ENCODE measurements at regions not wholly inside any gene's neighbourhood (a gene's known extent, or its start where the extent isn't known, plus 50 kb on each side); places are given as distances from the start of the nearest gene placed in this dataset.

DNA sequence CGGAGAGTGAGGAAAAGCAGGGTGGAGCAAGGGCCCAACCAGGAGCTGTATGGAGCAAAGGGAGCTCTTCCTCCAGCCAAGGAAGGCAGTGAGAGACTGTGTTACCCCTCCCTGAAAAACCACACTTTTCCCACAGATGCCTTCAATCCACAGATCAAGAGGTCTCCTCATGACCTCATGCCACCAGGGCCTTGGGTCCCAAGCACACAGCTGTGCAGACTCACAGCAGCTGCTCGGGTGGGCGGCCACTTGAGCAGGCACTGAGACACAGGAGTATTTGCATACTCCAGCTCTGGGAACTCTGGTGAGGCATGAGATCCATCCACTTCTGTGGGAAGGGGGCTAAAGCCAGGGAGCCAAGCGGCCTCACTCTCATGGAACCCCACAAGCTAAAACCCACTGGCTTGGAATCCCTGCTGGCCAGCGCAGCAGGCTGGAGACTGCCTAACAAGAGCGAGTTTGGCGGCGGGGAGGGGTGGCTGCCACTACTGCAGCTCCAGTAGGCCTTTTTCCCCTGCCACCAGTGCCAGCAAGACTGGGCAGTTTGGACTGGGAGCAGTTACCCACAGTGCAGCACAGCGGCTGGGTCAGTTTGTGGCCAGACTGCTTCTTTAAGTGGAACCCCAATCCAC is 880.6 kb upstream of the ARPP21 start:
- Histone ChIP-seq H3K4me1 (no peaks in the 10 kb centered on the region), H3K36me3 (no peaks in the 10 kb centered on the region), H3K27me3 (replicated peaks in 1 of 7) (no peaks in the 10 kb centered on the region), H3K9me3 (peaks cover 0 to 15% (median 0%) of the 10 kb centered on the region in 8 donors), H3K27ac (no peak overlapping the region), H3K4me3 (no peak overlapping the region)
- intact Hi-C loops (cut with DNase I; ENCODE audit: low total_unique reads) = no loop called here
- TF ChIP-seq POLR2A (IDR thresholded peaks at IDR 0.05) (no peak), POLR2AphosphoS5 (IDR thresholded peaks at IDR 0.05) (no peak)
- TF ChIP-seq, protein P1, sequence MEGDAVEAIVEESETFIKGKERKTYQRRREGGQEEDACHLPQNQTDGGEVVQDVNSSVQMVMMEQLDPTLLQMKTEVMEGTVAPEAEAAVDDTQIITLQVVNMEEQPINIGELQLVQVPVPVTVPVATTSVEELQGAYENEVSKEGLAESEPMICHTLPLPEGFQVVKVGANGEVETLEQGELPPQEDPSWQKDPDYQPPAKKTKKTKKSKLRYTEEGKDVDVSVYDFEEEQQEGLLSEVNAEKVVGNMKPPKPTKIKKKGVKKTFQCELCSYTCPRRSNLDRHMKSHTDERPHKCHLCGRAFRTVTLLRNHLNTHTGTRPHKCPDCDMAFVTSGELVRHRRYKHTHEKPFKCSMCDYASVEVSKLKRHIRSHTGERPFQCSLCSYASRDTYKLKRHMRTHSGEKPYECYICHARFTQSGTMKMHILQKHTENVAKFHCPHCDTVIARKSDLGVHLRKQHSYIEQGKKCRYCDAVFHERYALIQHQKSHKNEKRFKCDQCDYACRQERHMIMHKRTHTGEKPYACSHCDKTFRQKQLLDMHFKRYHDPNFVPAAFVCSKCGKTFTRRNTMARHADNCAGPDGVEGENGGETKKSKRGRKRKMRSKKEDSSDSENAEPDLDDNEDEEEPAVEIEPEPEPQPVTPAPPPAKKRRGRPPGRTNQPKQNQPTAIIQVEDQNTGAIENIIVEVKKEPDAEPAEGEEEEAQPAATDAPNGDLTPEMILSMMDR (IDR thresholded peaks at IDR 0.05 in 8 of 11, conservative IDR thresholded peaks at IDR 0.05 in 3 of 11) = no peak
- 77 to 94% (median 90%) methylated on average over 6 to 9 of the region's 9 CpGs for WGBS, 5 donors
- DNase-seq = peak; percentile 65

DNA sequence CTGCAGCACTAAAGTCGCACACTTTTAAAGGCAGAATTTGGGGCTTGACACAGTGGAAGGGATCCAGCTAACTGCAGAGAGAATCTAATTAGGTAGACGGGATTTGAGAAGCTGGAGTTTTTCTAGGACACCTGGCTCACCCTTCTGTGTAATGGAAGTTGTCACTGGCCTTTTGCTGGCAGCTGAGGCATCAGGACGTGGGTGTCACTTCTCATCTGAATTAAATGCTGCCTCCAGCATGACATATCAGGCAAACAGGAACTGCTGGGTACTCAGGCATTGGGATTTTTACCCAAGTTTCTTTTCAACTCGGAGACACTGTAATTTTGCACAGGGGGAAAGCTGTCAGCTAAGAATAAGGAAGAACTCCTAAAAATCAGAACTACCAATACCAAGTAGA is 861.9 kb upstream of the ARPP21 start:
- no peak overlapping the region for H3K27ac ChIP-seq
- TF ChIP-seq POLR2A (IDR thresholded peaks at IDR 0.05) = no peak
- no peak for TF ChIP-seq POLR2AphosphoS5 (IDR thresholded peaks at IDR 0.05)
- TF ChIP-seq, protein P1 (IDR thresholded peaks at IDR 0.05 in 8 of 11, conservative IDR thresholded peaks at IDR 0.05 in 3 of 11) = no peak

DNA sequence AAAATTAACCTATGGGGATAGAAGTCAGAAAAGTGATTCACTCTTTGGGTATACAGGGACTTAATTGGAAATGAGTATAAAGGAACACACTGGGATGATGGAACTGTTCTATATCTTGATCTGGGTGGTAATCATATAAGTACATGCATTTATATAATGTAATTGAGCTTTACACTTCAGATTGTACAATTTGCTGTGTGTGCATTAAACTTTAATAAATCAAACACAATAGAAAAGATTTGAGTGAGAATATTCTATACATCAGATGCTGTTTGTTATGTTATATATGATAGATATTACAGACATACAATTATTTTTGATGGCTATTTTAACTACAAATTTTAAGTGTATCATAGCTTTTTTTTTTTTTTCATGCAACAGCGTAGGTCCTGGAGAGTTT is 860.2 kb upstream of the ARPP21 start:
- Histone ChIP-seq H3K36me3 (no peaks in the 10 kb centered on the region), H3K9me3 (peaks cover 0 to 5% (median 0%) of the 10 kb centered on the region in 8 donors), H3K4me1 (no peaks in the 10 kb centered on the region), H3K27me3 (replicated peaks in 1 of 7) (no peaks in the 10 kb centered on the region), H3K4me3 (no peak overlapping the region), H3K27ac (no peak overlapping the region)
- no peak for DNase-seq
- WGBS, 5 donors = 76 to 96% (median 87%) methylated on average over 1 of the region's 1 CpG
- TF ChIP-seq, protein P1 (IDR thresholded peaks at IDR 0.05 in 8 of 11, conservative IDR thresholded peaks at IDR 0.05 in 3 of 11) = no peak
- no peak for TF ChIP-seq POLR2AphosphoS5 (IDR thresholded peaks at IDR 0.05)
- TF ChIP-seq POLR2A (IDR thresholded peaks at IDR 0.05) = no peak
- intact Hi-C loops (cut with DNase I; ENCODE audit: low total_unique reads) = no loop called here

More for the DNA sequence above, 861.9 kb upstream of the ARPP21 start:
- intact Hi-C loops (cut with DNase I; ENCODE audit: low total_unique reads) = no loop called here
- WGBS, 5 donors = 48 to 57% (median 55%) methylated on average over 4 of the region's 4 CpGs
- Histone ChIP-seq H3K9me3 (peaks cover 0 to 5% (median 0%) of the 10 kb centered on the region in 8 donors), H3K4me3 (no peak overlapping the region), H3K27me3 (replicated peaks in 1 of 7) (no peaks in the 10 kb centered on the region), H3K36me3 (no peaks in the 10 kb centered on the region), H3K4me1 (no peaks in the 10 kb centered on the region)
- DNase-seq = no peak

DNA sequence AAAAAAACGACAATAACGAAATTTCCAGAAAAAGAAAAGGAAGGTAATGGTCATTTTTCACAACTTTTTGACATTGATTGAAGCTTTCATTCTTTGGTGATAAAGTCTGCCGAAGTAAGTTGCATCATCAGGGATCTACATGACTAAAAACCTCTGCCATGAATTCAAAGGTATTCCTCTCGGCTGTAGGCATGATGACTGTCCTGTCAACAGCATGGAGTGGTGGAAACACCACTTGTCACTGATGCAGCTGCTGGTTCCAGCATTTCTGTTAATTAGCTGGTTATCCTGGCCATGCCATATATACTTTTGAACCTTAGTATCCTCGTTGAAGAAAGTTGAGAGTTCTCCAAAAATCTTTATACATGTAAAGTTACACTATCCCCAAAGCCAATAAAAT is 859.0 kb upstream of the ARPP21 start:
- intact Hi-C loops (cut with DNase I; ENCODE audit: low total_unique reads) = no loop called here
- Histone ChIP-seq H3K4me3 (no peak overlapping the region), H3K9me3 (peaks cover 0 to 4% (median 0%) of the 10 kb centered on the region in 8 donors), H3K36me3 (no peaks in the 10 kb centered on the region), H3K27me3 (replicated peaks in 1 of 7) (no peaks in the 10 kb centered on the region), H3K4me1 (no peaks in the 10 kb centered on the region), H3K27ac (no peak overlapping the region)
- WGBS, 5 donors = 52 to 63% (median 60%) methylated on average over 5 of the region's 5 CpGs
- TF ChIP-seq POLR2A (IDR thresholded peaks at IDR 0.05) = no peak
- no peak for TF ChIP-seq POLR2AphosphoS5 (IDR thresholded peaks at IDR 0.05)
- TF ChIP-seq, protein P1 (IDR thresholded peaks at IDR 0.05 in 8 of 11, conservative IDR thresholded peaks at IDR 0.05 in 3 of 11) = no peak
- no peak for DNase-seq

All from spleen (tissue), 11 donors.